ENCODE measurements at regions not wholly inside any gene's neighbourhood (a gene's known extent, or its start where the extent isn't known, plus 50 kb on each side); places are given as distances from the start of the nearest gene placed in this dataset.

DNA sequence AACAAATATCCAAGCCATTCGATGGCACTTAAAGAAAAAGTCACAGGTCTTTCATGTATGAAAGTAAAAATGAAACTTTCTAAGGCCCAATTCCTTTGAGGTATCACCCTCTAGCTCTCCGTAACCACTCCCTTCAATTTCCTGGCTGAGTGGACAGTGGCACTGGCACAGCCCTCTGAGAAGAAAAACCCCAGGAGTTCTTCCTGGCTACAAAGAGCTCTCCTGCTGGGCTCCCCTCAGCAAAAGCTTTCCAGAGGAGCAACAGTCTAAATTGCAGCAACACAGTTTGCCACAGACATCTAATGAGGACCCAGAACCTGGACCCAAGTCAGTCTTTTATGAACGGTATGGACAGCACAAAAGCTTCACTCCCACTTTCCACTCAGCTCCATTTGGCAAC lies 71.8 kb downstream of the FUNDC1 start:
- no peak for DNase-seq

DNA sequence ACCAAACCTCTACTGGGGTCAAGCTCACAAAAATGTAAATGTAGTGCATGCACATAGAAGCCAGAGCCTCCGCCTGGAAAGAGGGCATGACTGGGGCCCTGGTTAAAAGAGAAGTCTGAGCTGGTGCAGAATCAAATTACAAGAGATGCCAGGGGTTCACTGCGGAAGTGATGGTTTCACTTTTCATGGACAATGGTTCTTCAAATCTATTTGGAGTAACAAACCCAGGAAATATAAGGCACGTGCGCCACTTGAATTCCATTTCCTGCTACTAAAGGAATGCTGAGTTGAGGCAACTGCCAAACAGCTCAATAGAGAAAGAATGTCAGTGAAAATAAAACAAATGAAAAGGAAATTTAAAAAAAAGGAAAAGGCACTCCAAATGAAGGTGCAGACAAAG lies 79.8 kb downstream of the FUNDC1 start:
- peak; percentile 4 for DNase-seq

DNA sequence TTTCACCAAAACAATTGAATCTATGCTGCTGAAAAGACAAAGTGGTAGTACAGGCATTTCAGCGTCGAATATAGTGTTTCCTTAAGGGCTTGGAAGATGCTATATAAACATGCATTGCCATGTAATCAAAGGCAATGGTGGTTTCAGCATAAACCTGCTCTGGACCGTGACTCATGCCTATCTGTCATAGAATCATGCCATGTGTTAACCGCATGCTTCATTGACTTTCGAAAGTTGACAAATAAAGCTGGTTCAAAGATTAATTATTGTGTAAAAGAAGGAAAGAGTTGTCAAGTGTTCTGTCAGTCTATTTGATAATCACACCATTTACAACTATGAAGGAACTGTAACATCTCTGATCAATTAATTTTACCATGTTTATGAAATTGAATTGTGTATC lies 83.2 kb downstream of the FUNDC1 start:
- no peak for DNase-seq

DNA sequence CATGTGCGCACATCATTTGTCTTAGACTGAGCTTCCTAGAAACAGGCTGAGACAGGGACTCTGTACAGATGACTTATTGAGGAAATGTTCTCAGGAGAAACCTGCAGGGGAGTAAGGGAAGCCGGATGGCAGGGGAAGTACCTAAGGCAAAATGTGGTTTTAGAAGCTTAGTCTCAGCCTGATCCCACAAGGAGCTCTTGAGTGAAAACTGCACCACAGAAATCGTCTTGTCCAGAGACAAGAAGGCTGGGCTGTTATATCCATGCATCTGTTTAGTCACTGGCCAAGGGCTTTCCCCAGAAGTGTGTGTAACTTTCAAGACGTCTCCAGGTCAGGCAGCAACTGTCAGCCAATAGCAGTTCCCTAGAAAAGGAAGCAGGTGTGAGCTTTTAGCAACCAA lies 86.0 kb downstream of the FUNDC1 start:
- no peak for DNase-seq

DNA sequence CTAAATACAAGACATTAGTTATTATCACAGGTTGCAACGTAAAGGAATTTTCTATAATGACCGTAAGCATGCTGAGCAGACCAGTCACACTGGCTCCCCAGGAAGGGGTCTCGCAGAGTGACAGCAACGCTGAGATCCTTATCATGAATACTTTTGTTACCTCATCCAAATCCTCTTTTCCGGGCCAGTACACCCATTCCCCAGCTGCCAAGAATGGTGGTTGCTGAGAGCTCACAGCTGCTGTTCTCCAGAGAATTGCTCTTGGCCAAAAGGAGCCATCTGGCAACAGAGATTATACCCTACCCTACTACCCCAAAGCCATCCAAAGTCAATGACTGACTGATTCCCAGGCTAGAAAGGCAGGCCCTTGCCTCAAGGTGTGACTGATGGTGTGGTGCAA lies 91.6 kb downstream of the FUNDC1 start:
- no peak for DNase-seq

DNA sequence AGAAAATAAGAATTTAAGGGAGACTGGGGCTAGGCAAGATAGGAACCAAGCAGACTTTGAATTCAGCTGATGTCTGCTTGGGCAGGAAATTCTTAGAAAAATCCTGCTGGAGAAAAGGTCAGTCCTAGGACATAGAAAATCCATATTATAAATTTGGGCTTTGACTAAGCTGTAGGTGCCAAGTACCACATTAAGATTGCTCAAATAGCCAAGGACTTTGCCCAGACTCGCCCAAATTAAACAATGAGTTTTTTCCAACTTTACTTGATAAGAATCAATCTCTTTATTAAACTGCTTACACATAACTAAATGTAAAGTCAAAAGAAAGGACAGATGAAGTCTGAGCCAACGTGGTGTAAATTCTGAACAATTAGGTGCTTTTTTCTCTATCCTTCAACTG lies 95.4 kb downstream of the FUNDC1 start:
- DNase-seq: no peak

DNA sequence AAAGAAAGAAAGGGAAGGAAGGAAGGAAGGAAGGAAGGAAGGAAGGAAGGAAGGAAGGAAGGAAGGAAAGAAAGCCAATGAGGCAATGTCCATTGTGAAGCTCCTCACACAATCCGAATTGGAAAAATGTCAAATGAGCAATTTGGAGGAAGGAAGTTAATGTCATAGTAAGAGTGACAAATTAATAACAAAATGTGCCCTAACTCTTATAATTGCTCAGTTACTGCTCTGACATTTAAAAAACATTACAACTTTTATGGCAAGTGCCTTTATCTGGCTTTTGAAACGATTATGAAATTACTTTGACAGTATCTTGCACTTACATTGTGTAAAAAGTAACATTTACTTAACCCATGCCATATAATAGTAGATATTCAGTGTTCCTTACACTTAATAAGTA lies 96.5 kb upstream of the EFHC2 start:
- DNase-seq: no peak

DNA sequence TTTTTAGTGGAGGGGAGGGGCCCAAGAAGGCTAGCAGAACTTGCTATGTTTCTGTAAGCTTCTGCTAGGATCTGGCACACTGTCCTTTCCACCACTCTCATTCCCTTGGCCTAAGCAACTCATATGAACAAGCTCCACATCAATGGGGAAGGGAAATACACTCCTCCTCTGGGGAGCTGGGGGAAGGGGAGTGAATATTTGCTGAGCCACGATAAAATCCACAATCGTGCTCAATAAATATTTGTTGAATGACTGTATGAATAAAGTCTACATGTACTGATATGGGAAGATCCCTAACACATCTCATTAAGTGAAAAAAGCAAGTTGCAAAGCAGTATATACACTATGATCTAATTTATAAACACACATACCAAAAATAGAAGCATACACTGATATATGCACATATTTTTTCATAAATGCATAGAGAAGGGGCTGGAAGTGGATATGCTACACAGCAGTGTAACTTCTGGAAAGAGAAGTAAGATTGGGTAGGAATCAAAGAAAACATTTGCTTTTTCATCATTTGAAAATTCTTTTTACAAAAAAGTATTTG lies 95.8 kb upstream of the EFHC2 start:
- no peak for DNase-seq

DNA sequence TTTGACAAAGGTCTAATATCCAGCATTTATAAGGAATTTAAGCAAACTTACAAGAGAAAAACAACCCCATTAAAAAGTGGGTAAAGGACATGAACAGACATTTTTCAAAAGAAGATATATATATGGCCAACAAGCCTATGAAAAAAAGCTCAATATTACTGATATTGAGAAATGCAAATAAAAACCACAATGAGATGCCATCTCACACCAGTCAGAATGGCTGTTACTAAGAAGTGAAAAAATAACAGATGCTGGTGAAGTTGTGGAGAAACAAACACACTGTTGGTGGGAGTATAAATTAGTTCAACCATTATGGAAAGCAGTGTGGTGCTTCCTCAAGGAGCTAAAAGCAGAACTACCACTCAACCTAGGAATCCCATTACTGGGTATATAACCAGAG lies 91.6 kb upstream of the EFHC2 start:
- DNase-seq: no peak

DNA sequence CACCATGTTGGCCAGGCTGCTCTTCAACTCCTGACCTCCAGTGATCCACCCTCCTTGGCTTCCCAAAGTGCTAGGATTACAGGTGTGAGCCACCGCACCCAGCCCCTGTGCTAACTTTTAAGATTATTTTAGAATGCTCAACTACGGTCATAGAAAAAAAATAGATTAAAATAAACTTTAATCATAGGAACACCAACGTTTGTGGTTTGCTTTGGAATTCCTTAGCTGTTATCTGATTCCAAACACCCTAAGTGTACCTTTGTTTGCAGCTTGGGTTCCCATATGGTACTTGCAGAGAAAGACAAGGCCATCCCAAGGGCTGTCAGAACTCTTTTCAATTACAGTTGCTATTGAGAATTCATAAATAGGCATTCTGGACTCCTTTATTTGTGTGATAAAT lies 90.1 kb upstream of the EFHC2 start:
- no peak for DNase-seq

DNA sequence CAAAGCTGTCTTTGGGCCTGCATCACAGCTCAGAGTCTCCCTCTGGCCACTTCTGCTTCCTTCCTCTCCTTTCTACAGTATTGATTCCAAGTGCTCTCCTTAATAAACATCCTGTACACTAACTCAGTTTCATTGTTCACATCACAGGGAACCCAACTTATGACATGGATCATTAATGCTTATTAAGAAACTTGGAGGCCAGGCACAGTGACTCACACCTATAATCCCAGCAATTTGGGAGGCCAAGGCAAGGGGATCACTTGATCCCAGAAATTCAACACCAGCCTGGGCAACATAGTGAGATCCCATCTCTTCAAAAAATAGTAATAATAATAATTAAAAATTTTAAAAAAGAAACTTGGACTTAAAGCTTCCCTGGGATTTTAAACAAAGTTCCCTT lies 89.2 kb upstream of the EFHC2 start:
- no peak for DNase-seq

DNA sequence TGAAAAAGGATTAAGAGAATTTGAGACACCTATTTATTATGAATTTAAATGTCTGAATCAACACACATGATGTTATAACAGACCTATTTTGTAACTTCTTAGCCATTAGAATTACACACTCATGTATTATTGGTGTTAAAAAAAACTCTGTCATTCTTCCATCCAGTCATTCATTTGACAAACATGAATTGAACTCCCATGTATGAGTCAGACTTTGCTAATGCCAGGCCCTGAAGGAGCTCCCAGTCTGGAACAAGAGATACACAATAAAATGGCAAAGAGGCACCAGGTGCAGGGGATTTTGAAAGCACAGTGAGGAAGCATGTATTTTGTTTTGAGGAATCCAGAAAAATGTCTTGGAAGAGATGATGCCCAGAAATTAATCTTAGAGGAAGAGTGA lies 87.7 kb upstream of the EFHC2 start:
- DNase-seq: no peak

DNA sequence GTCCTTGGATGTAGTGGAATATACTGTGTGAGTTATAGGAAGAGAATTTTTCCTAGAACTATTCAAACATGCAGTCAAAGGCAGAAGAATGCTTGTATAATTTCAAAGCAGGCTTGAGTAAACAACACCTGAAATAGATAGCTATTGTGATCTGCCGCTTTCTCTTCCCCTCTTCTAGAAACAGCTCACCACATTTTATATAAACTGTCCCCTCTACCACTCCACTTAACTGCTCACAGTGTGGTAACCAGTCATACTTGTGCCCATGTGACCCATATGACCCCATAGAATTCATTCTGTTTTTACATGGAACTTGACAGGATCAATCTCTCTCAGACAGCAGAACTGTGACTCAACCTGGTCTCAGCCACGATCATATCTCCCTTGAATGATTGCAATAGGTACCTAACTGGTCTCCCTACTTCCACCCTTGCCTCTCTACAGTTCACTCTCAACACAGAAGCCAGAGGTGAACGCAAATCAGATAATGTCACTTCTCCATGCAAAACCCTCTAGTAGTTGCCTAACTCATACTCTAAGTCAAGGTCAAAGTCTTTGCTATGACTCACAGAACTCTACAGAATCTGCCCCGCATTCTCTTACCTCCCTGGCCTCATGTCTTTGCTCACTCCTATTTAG lies 85.6 kb upstream of the EFHC2 start:
- no peak for DNase-seq

DNA sequence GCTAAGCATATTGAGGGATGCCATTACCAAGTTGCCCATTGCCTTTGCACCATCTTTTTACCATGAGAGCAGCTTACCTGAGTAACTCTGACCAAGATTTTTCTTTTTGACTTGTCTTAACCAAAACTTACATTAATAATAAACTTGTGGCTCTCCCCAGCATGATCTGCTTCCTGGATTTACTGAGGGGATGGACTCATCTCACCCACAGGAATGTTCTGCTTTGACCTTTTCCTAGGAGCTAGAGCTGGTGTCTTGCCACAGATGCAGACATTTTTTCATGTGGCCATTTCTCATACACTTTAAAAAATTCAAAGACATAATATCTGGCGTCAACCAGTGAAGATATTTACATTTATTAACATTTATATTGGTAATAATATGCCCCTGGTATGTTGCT lies 79.2 kb upstream of the EFHC2 start:
- DNase-seq: no peak

DNA sequence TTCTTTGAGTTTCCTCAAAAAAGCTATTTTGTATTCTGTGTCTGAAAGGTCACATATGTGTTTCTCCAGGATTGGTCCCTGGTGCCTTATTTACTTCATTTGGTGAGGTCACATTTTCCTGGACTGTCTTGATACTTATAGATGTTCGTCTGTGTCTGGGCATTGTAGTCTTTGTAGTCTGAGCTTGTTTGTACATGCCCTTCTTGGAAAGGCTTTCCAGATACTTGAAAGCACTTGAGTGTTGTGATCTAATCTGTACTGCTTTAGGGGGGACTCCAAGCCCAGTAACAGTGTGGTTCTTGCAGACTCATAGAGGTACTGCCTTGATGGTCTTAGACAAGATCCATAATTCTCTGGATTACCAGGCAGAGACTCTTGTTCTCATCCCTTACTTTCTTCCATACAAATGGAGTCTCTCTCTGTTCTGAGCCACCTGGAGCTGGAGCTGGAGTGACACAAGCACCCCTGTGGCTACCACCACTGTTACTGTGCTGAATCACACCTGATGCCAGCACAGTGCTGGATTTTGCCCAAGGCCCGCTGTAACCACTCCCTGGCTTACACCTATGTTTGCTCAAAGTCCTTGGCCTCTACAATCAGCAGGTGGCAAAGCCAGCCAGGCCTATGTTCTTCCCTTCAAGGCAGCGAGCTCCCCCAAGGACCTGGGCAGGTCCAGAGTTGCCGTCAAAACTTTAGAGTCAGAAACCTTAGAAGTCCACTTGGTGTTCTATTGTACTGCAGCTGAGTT lies 72.3 kb upstream of the EFHC2 start:
- no peak for DNase-seq

DNA sequence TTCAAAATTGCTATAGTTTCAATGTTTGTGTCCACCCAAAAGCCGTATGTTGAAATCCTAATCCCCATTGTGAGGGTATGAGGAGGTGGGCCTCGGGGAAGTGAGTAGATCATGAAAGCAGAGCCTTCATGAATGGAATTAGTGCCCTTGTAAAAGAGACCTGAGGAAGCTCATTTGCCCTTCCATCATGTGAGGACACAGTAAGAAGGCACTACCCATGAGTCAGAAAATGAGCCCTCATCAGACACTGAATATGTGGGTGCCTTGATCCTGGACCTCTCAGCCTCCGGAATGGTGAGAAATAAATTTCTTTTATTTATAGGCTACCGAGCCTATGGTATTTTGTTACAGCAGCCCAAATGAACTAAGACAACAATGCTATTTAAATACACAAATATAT lies 57.7 kb upstream of the EFHC2 start:
- DNase-seq: no peak

DNA sequence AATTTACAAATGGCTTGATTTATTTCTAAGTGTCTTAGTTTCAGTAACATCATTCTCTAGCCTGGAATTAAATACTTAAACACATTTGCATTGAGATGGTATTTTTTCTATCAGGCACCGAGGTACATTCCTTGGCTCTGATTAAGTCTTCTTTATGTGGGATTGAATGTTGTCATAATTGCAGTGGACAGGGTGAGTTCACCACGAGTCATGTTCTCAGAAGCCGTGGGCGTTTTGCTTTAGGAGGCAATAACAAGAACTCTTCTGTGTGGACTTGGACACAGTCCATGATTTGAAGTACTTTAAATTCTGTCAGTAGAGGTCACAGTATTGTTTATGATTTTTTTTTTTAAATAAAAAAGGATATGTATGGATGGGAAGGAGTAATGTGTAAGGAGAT lies 57.1 kb upstream of the EFHC2 start:
- DNase-seq: no peak

DNA sequence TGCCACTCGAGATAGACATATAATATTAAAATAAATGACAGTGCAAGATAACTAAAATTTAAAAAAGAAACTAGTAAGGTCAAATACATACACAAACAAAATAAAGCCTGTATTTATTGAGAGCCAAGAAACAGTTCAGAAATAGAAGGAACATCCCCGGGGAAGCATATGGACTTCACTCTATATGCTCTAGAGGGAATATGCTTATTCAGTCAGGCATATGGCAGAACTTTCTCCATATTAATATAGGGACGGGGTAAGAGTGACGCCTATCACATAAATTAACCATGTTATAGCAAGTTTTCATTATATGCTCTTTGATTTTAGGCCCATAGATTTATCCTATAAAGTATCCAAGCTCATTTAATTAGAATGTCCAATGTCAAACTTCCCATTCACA lies 56.7 kb upstream of the EFHC2 start:
- DNase-seq: no peak
